NCI-H1048 (cell line): ENCODE measurements at regions not wholly inside any gene's neighbourhood (a gene's known extent, or its start where the extent isn't known, plus 50 kb on each side); places are given as distances from the start of the nearest gene placed in this dataset.
"Not testable (repeated sequence)": the region's sequence is repeated elsewhere in the genome, so short reads cannot be mapped to it uniquely, and the experiment has no call there.

Experiments
- DNase-seq: peaks from one replicate; lab custom pipeline; 2025; lab: John Stamatoyannopoulos, UW

GRCh38 chr10:36547965-36548364 lies 577.4 kb upstream of the ANKRD30A start:
- no peak for DNase-seq

DNA sequence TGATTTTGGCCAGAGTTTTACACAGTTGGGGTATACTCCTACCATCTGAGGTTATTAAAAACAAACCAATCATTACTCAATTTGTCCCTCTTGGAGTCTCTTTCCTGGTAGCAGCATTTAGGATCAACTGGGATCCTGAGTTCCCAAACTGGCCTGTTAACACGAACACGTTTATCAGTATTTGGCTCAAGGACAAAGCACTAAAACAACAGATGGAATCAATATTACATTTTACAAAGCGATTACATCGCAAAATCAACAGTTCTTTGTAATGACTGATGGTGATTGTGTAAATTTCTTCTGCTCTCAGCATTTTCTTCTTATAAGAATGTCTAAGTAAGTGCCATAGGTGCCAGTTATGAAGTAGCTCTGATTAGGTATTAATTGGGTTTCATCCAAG lies 582.9 kb upstream of the ANKRD30A start:
- no peak for DNase-seq

- DNase-seq = no peak
Observed at GRCh38 chr10:36540611-36541010, 584.8 kb upstream of the ANKRD30A start.

GRCh38 chr10:36538953-36539586 lies 586.3 kb upstream of the ANKRD30A start:
- DNase-seq = no peak

GRCh38 chr10:36534471-36535002 lies 590.9 kb upstream of the ANKRD30A start:
- DNase-seq = no peak

- no peak for DNase-seq
Observed at GRCh38 chr10:36533861-36534260, 591.5 kb upstream of the ANKRD30A start.

GRCh38 chr10:36533316-36533715 lies 592.1 kb upstream of the ANKRD30A start:
- DNase-seq = no peak

DNA sequence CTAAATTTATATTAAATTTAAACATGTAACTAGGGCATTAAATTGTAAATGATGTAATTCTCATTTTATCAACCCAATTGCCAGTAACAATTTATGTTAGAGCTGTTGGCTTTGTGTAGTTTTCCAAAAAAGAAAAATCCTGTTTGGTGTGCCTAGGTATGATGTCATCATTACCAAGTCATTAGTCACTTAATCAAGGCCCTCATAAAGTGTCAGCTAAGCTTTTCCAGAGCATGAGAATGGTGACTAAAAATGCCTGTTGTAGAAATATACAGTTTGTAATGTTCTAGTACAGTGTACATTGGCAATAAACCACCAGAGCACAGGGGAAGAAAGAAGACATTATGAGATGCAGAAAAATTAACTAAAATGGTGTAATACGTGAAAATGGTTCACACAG lies 593.8 kb upstream of the ANKRD30A start:
- no peak for DNase-seq

DNA sequence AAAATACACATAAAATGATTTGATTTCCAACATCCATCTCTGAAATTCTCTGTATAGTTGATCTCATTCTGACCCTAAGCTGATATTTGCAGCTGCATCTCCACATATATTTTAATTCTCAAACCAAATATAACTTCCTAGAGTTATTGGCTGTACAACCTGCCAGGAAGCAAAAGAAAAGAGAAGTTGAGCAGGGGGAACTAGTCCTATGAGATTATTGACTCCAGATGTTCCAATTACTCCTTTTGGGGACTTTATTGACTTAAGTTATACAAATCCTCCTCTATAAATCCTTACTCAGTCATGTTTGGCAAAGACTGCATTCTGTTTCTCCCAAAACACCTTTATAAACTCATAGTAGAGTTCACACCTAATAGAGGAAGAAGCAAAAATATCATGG lies 599.4 kb upstream of the ANKRD30A start:
- no peak for DNase-seq

- not testable (repeated sequence) for DNase-seq
Observed at GRCh38 chr10:36524126-36524525, 601.3 kb upstream of the ANKRD30A start.

DNA sequence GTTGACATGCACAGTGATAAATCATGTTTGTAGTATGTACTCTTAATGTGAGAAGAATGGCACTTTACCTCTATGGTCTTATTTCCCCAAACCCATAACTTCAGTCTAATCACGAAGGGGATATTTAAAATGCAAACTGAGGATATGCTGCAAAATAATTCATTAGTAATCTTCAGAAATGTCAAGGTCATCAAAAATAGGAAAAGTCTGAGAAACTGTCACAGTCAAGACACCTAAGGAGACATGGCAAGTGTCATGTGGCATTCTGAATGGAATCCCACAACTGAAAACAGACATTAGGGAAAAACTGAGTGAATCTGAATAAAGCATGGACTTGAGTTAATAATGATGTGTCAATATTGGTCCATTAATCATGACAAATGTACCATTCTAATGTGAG lies 605.5 kb upstream of the ANKRD30A start:
- DNase-seq = no peak

DNA sequence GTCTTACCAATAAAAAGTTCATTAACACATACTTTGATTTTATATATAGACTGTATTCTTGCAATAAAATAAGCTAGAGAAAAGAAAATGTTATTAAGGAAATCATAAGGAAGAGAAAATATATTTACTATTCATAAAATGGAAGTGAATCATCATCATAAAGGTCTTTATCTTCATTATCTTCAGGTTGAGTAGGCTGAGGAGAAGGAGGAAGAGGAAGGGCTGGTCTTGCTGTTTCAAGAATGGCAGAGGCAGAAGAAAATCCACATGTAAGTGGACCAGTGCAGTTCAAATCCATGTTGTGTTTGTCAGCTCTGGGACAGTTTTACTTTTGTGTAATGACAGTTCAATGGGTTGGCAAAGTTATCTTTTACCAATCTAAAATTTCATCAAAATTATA lies 609.1 kb upstream of the ANKRD30A start:
- no peak for DNase-seq

- no peak for DNase-seq
Observed at GRCh38 chr10:36515319-36515718, 610.1 kb upstream of the ANKRD30A start.

DNA sequence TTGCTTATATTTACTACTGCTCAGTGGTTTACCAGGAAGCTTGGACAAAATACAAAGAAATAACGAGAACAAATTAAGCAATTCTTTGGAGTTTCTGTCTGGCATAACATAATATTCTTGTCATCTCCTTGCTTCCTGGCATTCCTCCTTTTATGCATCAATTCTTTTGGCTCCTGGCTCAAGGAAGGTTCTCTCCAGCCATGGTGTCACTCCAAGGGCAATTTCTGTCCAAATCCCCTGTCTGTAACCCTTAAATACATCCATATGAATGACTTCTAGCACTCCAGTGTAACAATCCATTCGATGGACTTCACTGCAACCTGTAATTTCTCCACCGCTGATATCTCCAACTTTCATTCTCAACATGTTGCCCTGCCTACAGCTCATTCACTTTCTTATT lies 617.7 kb upstream of the ANKRD30A start:
- DNase-seq = no peak

DNA sequence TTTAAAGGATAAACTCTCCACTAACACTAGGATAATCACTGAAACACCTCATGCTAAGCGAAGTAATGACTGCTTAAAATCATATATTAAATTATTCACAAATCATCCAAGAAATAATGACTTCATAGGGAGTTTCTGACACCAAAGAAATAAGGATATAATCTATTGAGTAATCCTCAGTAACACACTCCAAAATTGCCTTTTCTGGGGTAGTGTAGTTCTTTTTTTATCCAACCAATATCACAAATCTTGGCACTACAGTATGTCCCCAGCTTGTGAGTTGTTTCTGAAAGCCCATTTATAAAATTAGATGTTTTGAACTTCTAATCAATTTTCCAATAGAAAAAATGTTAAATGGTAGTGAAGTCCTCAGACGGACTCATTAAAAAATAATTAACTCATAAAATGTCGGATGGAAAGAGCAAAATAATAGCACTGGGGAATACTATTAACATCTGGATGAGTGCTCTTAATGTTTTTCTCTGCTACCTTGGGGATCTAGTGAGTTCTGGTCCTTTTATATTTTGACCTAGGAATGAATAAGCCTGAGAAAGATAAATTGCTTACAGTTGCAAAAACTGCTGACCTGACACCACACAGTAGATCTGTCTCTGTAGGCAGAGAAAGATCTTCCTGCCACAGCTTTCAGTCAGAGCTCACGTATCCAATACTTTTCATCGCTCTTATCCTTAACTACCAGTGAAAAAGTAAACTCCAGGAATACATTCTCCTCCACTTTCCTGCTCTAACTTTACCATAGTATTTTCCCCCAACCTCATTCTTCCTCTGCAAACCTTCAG lies 618.5 kb upstream of the ANKRD30A start:
- no peak for DNase-seq

DNA sequence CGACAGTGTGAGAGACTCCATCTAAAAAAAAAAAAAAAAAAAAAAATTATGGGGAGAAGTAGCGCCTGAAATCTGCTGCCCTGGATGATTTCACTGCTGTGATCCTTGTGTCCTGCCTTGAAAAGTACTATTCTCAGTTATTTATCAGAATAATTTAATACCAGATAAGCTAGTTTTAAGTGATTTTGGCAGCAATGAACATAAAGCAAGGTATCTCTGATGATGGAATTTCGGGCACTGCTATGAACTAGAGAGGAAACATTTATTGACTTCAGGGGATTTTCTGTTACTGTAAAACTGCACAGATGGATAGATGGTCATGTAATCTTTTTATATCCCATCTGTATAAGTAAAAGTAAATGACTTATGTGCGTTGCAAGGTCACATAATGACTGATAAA lies 619.1 kb upstream of the ANKRD30A start:
- no peak for DNase-seq

DNA sequence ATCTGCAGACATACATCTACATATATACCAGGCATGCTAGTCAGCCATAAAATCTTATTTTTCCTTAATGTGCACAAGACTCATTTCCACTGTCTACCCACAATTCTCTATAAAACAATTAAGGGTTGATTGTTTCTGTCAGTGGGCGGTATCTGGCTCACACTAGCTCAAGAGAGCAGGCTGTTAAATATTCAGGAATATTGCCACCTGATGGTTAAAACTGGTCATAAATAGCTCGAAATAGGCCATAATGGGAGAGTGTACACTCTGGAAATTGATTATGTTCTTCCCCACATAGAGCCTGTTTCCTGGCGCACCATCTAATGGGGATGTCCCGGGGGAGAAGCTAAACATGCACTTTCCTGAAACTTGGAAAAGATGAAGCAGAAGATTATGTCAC lies 620.6 kb upstream of the ANKRD30A start:
- DNase-seq = no peak

DNA sequence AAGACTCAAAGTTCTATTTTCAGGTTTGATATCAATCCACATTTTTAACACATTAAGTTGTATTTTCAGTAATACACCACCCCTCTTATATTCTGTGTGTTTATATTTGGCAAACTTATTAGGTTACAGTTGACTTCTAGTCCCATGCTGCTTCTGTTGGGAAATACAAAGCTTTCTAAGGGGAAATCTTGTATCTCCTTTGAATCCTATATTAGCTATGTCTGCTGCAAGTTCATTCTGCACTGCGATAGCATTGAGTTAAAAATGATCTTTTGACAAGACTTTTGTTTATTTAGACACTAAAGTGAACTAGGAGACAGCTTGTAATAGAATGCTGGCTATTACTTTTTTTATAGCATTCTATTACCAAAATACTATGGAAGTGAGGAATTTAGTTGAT lies 625.1 kb upstream of the ANKRD30A start:
- DNase-seq = no peak

- DNase-seq = no peak
Observed at GRCh38 chr10:36499693-36500092, 625.7 kb upstream of the ANKRD30A start.

- DNase-seq = no peak
Observed at GRCh38 chr10:36496758-36497157, 628.6 kb upstream of the ANKRD30A start.

- no peak for DNase-seq
Observed at GRCh38 chr10:36494371-36494770, 631.0 kb upstream of the ANKRD30A start.

GRCh38 chr10:36493516-36493880 lies 631.9 kb upstream of the ANKRD30A start:
- DNase-seq = no peak
